Stimulated activated naive B cell treated with anti-CD40 and anti-IgM and Interleukin-4, amounts not matched to agents 10 μg/mL and 1 μg/mL and 100 μg/mL, for 72 hours (primary cell): ENCODE measurements at regions not wholly inside any gene's neighbourhood (a gene's known extent, or its start where the extent isn't known, plus 50 kb on each side); places are given as distances from the start of the nearest gene placed in this dataset.
A peak's percentile ranks its signal among the peaks of the same experiment; 100 is the strongest.
"Not testable (repeated sequence)": the region's sequence is repeated elsewhere in the genome, so short reads cannot be mapped to it uniquely, and the experiment has no call there.

Experiments
- ATAC-seq, 2 donors: fragments of 150-1000 bp; cut with Tn5 transposase; replicated peaks; 2 replicates each; pipeline ENCODE4 v1.10.0; 2021; ENCODE audit warnings: moderate library complexity in 1 of 2
- DNase-seq: peaks from one replicate; pipeline ENCODE4 v3.0.0; 2021
- H3K27ac Mint-ChIP-seq: one replicate; pipeline ENCODE4 v1.8.0; 2022; ENCODE audit warnings: mild to moderate bottlenecking, mixed read lengths
- H3K27me3 Mint-ChIP-seq, 2 donors: one replicate each; pipeline ENCODE4 v1.8.0; 2022; ENCODE audit warnings: mixed read lengths in 2 of 2
- H3K36me3 Mint-ChIP-seq, 2 donors: one replicate each; pipeline ENCODE4 v1.8.0; 2022; ENCODE audit warnings: mixed read lengths in 2 of 2, mild to moderate bottlenecking in 1 of 2
- H3K4me1 Mint-ChIP-seq, 2 donors: one replicate each; pipeline ENCODE4 v1.8.0; 2022; ENCODE audit warnings: mixed read lengths in 2 of 2, mild to moderate bottlenecking in 1 of 2
- H3K4me3 Mint-ChIP-seq, 2 donors: one replicate each; pipeline ENCODE4 v1.8.0; 2022; ENCODE audit warnings: mild to moderate bottlenecking in 2 of 2, mixed read lengths in 2 of 2, moderate library complexity in 1 of 2
- H3K9me3 Mint-ChIP-seq, 2 donors: one replicate each; pipeline ENCODE4 v1.8.0; 2022; ENCODE audit warnings: mixed read lengths in 2 of 2, mild to moderate bottlenecking in 1 of 2

DNA sequence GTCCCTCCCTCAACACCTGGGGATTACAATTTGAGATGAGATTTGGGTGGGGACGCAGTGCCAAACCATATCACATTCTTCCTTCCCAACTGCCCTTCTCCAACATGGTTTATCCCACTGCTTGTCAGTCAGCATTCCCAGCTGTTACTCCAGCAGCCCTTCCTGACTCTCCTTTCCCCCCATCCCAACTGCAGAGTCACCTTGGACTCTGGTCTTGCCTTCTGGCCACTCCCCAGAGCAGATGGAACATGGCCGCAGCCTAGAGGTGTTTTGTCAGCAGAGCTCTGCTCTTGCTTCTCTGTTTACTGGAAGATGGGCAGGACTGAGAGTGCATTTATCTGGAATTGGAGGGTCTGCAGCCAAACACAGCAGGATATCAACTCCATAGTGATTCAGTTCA is 51.2 kb upstream of the MEX3C start:
- H3K4me1 Mint-ChIP-seq = peaks cover 17 to 20% of the 10 kb centered on the region in 2 donors
- H3K36me3 Mint-ChIP-seq = peaks cover 0 to 3% of the 10 kb centered on the region in 2 donors
- peaks cover 2 to 6% of the 10 kb centered on the region in 2 donors for H3K9me3 Mint-ChIP-seq
- peaks cover 4 to 6% of the 10 kb centered on the region in 2 donors for H3K27me3 Mint-ChIP-seq
- ATAC-seq (no peak), DNase-seq (no peak)
- no peak overlapping the region for H3K4me3 Mint-ChIP-seq
- H3K27ac Mint-ChIP-seq = no peak overlapping the region

DNA sequence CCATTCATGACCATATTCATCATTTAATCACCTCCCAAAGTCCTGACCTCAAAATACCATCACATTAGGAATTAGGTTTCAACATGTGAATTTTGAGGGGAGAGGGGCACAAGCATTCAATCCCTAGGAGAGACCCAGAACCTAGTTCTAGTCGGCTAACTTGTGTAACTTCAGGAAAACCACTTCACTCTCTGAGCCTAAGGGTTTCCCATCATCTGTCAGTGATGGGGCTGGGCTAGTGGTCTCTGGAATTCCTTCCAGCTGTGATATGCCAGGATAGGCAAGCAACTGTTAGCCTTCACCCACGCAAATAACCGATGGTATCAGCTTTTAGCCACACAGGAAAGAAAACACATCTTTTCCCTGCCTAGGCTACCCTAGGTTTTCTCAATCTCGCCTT is 52.5 kb upstream of the MEX3C start:
- Mint-ChIP-seq H3K27me3 (peaks cover 4 to 5% of the 10 kb centered on the region in 2 donors), H3K27ac (peak overlapping the region; percentile 67), H3K9me3 (peaks cover 3 to 6% of the 10 kb centered on the region in 2 donors), H3K4me1 (peaks cover 17 to 20% of the 10 kb centered on the region in 2 donors), H3K36me3 (peaks cover 0 to 3% of the 10 kb centered on the region in 2 donors), H3K4me3 (no peak overlapping the region)
- DNase-seq = no peak
- ATAC-seq = no peak

DNA sequence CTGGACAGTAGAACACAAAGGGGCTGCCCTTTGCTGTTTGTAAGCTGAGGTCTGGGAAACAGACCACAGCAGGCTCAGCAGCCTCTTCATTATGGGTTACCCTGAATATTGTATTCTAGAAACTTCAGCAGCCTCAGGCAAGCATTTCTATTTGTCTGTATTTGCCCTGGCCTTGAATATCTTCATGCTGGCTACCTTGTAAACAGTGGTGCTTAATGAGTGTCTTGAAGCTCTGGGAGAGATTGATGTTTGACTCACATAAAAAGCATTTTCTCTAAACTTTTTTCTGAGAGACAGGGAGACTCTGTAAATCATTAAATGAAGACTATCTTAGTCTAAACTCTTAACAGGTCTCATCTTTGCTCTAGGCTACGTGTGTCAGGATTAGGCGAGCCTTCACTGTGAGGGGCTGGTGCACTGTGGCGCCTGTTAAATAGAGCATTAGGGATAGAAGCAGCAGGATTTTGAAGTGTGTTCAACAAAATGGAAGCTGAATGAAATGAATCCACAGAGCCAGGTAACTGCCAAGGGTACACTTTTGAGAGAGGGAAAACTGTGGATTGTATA is 53.1 kb upstream of the MEX3C start:
- no peak for DNase-seq
- peak overlapping the region; percentile 67 for H3K27ac Mint-ChIP-seq
- no peaks in the 10 kb centered on the region for H3K27me3 Mint-ChIP-seq
- no peak overlapping the region for H3K4me3 Mint-ChIP-seq
- peaks cover 4 to 6% of the 10 kb centered on the region in 2 donors for H3K9me3 Mint-ChIP-seq
- H3K36me3 Mint-ChIP-seq = peaks cover 0 to 3% of the 10 kb centered on the region in 2 donors
- H3K4me1 Mint-ChIP-seq = peaks cover 17 to 20% of the 10 kb centered on the region in 2 donors
- ATAC-seq = no peak

DNA sequence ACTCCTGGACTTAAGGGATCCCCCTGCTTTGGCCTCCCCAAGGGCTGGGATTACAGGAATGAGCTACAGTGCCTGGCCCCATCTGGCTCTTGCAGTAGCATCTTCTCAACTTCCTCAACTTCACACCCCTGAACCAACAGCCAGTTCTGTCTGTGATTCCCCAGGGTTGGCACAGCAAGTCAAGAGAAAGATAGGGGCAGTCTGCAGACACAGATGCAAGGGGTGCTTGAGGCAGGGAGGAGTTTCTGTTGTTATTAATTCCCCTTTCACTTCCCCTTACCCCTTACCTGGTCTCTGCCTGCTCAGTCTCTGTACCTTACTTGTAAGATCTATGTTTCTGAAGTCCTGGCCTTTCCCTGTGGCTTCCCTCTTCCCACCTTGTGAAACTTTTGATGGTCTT is 54.1 kb upstream of the MEX3C start:
- peak overlapping the region in 1 of 2 donors; percentile 31 for H3K4me3 Mint-ChIP-seq
- H3K4me1 Mint-ChIP-seq = peaks cover 17 to 20% of the 10 kb centered on the region in 2 donors
- peak overlapping the region; percentile 76 for H3K27ac Mint-ChIP-seq
- H3K27me3 Mint-ChIP-seq = no peaks in the 10 kb centered on the region
- H3K9me3 Mint-ChIP-seq = peaks cover 4 to 6% of the 10 kb centered on the region in 2 donors
- DNase-seq (peak; percentile 78), ATAC-seq (peak; percentile 100)
- peaks cover 0 to 3% of the 10 kb centered on the region in 2 donors for H3K36me3 Mint-ChIP-seq

DNA sequence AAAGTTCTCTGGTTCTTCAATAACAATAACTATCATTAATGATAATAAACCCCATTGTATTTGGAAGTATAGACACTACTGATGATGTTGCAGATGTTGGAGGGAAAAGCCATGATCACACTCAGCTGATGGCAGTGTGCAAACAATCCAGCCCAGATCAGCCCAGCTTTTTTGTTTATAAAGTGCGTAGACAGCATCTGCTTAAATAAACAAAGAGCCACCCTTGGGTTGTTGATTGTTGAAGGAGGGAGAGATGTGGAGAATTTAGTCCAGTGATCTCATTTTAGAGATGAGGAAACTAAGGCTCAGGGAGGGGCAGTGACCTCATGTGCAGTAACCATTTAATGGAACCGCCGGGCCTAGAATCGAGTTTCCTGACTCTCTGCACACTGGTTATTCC is 56.0 kb upstream of the MEX3C start:
- no peak for DNase-seq
- H3K4me3 Mint-ChIP-seq = no peak overlapping the region
- H3K4me1 Mint-ChIP-seq = peaks cover 15 to 20% of the 10 kb centered on the region in 2 donors
- no peaks in the 10 kb centered on the region for H3K27me3 Mint-ChIP-seq
- peaks cover 0 to under 1% of the 10 kb centered on the region in 2 donors for H3K36me3 Mint-ChIP-seq
- ATAC-seq = no peak
- H3K9me3 Mint-ChIP-seq = peaks cover 4% of the 10 kb centered on the region in 2 donors
- H3K27ac Mint-ChIP-seq = no peak overlapping the region

DNA sequence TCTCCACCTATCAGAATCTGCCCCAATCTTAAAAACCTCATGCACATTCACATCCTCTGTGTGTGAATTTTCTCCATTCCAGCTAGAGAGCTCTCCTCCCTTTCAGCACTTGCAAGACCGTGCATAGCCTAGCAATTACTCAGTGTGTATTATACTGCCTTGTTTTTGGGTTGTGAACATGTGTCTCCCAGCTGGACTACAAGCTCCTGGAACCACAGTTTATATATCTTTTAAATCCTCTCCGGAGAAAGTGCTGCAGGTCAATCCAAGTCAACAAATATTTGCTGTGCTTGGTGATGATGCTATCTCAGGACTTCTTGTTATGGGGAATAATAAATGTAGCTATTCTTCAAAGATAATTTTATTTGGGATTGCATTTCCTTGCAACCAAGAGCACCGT is 58.2 kb upstream of the MEX3C start:
- H3K4me1 Mint-ChIP-seq = peaks cover 9 to 14% of the 10 kb centered on the region in 2 donors
- H3K36me3 Mint-ChIP-seq = no peaks in the 10 kb centered on the region
- peaks cover 0 to 4% of the 10 kb centered on the region in 2 donors for H3K9me3 Mint-ChIP-seq
- DNase-seq (no peak), ATAC-seq (no peak)
- H3K27me3 Mint-ChIP-seq = peaks cover 0 to 10% of the 10 kb centered on the region in 2 donors
- H3K27ac Mint-ChIP-seq = no peak overlapping the region
- H3K4me3 Mint-ChIP-seq = no peak overlapping the region

DNA sequence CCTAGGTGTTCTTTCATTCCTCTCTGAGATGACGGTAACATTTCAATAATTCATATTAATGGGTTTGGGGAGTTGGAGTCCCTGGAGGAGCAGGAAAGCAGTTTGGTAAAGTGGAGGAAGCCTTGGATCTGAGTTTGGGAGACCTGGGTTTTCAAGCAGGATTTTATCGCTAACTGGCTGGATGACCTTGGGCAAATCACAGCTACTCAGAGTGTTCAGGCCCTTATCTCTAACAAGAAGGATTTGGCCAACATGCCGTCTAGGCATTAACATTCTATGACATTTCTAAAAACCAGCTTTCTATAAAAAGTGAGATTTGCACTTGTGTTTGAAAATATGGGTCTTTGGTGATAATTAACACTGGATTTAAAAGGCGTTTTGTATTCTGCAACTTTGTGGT is 59.7 kb upstream of the MEX3C start:
- H3K27me3 Mint-ChIP-seq = peaks cover 8 to 20% of the 10 kb centered on the region in 2 donors
- no peak overlapping the region for H3K4me3 Mint-ChIP-seq
- DNase-seq (no peak), ATAC-seq (no peak)
- no peak overlapping the region for H3K27ac Mint-ChIP-seq
- no peaks in the 10 kb centered on the region for H3K36me3 Mint-ChIP-seq
- H3K9me3 Mint-ChIP-seq = peaks cover 0 to 4% of the 10 kb centered on the region in 2 donors
- H3K4me1 Mint-ChIP-seq = no peaks in the 10 kb centered on the region

DNA sequence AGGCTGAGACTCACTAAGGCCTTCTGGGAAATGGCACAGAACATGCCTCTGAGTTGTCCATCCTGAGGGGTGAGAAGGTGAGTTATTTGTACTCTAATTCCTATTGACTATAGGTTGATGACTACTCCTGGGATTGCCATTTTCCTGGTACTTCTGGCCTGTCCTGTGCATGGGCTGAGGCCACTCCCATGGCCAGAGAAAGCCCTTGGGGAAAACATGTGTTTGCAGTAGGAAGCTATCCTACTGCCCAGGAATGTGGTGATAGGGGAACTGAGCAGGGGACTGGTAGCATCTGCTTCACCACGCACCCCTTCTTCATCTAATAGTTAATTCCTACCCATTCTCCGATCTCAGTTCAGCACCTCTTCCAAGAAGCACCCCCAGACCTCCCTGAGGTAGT is 62.6 kb upstream of the MEX3C start:
- H3K9me3 Mint-ChIP-seq = peaks cover 0 to 4% of the 10 kb centered on the region in 2 donors
- H3K4me3 Mint-ChIP-seq = no peak overlapping the region
- no peaks in the 10 kb centered on the region for H3K36me3 Mint-ChIP-seq
- no peaks in the 10 kb centered on the region for H3K4me1 Mint-ChIP-seq
- H3K27me3 Mint-ChIP-seq = peaks cover 11 to 25% of the 10 kb centered on the region in 2 donors
- DNase-seq (no peak), ATAC-seq (no peak)
- peak overlapping the region; percentile 6 for H3K27ac Mint-ChIP-seq

DNA sequence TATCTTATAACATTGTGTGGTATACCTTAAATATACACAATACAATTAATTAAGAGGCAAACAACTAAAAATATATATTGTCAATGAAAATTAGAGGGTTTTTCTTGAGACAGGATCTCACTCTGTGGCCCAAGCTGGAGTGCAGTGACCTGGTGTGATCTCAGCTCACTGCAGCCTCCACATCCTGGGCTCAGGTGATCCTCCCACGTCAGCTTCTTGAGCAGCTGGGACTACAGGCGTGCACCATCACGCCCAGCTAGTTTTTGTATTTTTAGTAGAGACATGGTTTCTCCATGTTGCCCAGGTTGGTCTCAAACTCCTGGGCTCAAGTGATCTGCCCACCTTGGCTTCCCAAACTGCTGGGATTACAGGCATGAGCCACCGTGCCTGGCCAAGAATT is 68.6 kb upstream of the MEX3C start:
- H3K4me1 Mint-ChIP-seq, ATAC-seq, H3K9me3 Mint-ChIP-seq, H3K36me3 Mint-ChIP-seq, H3K27ac Mint-ChIP-seq, H3K4me3 Mint-ChIP-seq, DNase-seq: not testable (repeated sequence)
- peaks cover 11 to 14% of the 10 kb centered on the region in 2 donors for H3K27me3 Mint-ChIP-seq

DNA sequence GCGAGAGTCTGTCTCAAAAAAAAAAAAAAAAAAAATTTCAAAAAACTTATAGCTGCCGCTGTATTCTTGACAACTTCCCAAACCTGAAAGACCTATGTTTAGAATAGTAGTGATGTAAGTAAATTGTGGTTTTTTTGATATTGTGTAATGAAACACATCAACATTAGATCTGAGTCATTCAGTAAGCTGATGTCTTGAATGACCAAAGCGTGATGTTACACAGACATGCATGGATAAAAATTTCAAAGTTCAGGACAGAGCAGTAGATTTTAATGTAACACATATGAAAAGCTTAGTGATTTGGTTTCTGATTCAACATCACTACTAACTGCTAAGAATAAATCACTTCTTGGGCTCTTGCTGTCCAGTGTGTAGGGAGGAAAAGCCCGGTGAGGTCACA is 69.3 kb upstream of the MEX3C start:
- Mint-ChIP-seq H3K27me3 (peaks cover 4 to 7% of the 10 kb centered on the region in 2 donors), H3K9me3 (peaks cover 0 to 4% of the 10 kb centered on the region in 2 donors), H3K27ac (no peak overlapping the region), H3K36me3 (peaks cover 0 to 4% of the 10 kb centered on the region in 2 donors), H3K4me3 (no peak overlapping the region), H3K4me1 (no peaks in the 10 kb centered on the region)
- no peak for DNase-seq
- peak in 1 of 2 donors; percentile 55 for ATAC-seq

DNA sequence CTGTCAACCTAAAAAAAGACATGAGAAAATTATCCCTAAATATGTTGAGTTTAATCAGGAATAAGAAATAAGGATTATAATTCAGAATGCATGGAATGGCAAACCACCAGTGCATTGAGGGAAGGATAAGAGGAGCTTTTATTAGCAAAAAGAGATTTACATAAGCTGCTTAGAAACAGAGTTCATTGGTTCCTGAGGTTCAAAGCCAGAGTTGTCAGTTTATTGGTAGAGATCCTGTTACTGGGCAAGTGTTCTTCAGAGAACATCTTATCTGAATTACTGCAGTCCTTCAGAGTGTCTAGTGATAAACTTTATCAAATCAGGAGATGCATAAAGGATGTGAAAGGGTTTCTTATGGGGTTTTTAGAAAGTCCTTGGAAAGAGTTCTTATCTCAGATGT is 76.0 kb upstream of the MEX3C start:
- Mint-ChIP-seq H3K27ac (no peak overlapping the region), H3K36me3 (peaks cover 0 to 4% of the 10 kb centered on the region in 2 donors), H3K9me3 (peaks cover 0 to 3% of the 10 kb centered on the region in 2 donors), H3K27me3 (no peaks in the 10 kb centered on the region), H3K4me1 (no peaks in the 10 kb centered on the region), H3K4me3 (no peak overlapping the region)
- ATAC-seq (no peak), DNase-seq (no peak)

DNA sequence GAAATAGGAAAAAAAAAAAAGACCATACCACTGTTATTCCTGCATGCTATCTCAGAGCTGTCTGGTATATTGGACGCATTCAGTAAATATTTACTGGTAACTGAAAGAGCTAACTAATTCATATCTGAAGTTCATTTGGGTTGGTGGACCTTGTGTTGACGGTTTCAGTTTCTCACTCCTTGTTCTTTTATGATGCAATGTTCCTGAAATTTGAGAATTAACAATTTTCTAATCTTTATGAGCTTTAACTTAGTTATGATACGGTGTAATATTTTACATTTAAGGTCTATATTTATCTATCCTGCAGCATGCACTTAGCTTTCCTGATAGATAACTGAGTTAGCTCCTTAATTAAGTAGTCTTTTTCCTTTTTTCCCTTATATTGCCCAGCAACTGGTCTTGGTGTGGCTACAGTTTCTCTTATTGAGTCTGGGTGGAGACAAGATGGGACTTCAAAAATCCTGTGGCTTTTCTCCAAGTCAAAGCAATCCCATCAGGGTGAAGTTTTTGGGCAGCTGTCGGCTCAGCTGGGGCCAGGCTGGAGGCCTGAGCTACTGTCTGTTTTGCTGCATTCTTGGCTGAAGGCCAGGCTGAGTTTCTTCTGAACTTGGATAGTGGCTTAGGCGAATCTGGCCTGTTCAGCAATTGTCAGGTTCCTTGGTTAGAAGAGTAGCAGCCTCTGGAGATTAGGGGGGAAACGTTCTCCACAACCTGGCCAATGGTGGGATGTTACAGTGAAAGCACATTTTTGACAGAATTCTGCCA is 78.4 kb upstream of the MEX3C start:
- DNase-seq = no peak

DNA sequence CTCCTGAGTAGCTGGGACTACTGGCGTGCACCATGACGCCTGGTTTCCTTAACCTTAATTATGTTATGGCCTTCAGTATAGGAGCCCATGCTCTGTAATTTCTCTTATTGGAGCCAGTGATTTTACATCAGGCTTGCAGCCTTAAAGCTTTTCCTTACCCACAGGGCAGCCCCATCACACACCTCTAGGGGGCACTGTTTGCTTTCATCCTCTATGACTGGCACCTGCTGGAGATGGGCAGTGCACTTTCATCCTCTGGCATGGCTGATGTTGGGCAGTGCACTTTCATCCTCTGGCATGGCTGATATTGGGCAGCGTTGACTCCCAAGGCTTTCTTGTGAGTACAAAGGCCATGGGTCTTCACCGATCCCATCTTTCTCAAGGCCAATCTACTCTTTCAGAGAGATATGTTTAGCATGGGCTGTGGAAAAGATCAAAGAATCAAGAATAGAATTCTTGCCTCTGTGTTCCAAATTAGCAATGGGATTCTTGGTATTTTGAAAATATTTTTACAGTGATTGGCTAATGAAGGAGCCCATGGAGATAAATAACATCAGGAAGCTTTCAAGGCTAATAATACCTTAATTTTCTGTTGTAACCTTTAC is 80.7 kb upstream of the MEX3C start:
- Mint-ChIP-seq H3K4me1 (peaks cover 0 to 4% of the 10 kb centered on the region in 2 donors), H3K27ac (no peak overlapping the region), H3K9me3 (peaks cover 0 to 5% of the 10 kb centered on the region in 2 donors), H3K4me3 (no peak overlapping the region), H3K27me3 (no peaks in the 10 kb centered on the region), H3K36me3 (no peaks in the 10 kb centered on the region)
- DNase-seq (no peak), ATAC-seq (peak in 1 of 2 donors; percentile 42)

More for the DNA sequence above, 78.4 kb upstream of the MEX3C start:
- H3K27me3 Mint-ChIP-seq = no peaks in the 10 kb centered on the region
- peaks cover 0 to 4% of the 10 kb centered on the region in 2 donors for H3K4me1 Mint-ChIP-seq
- no peak for ATAC-seq
- H3K36me3 Mint-ChIP-seq = peaks cover 0 to 4% of the 10 kb centered on the region in 2 donors
- no peak overlapping the region for H3K4me3 Mint-ChIP-seq
- H3K9me3 Mint-ChIP-seq = peaks cover 0 to 8% of the 10 kb centered on the region in 2 donors
- H3K27ac Mint-ChIP-seq = no peak overlapping the region

DNA sequence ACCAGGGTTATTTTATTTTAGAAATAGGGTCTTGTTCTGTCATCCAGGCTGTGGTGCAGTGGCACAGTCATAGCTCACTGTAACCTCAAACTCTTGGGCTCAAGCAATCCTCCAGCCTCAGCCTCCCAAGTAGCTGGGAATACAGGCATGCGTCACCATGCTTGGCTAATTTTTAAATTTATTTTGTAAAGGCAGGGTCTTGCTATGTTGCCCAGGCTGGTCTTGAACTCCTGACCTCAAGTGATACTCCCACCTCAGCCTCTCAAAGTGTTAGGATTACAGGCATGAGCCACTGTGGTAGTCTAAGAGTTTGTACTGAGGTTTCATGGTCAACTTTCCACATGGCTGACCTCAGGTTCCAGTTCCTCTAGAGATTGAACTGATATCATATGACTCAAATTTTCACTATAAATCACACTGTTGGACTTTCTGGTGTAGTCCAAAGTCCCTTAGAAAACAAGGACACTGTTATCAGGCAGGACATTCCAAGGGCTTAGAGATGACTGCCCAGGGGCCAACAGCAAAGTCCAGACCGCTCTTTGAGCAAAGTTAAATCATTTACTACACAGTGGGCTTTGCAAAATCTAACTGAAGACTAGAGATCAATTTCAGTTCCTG is 82.0 kb upstream of the MEX3C start:
- Mint-ChIP-seq H3K36me3 (no peaks in the 10 kb centered on the region), H3K27ac (no peak overlapping the region), H3K9me3 (peaks cover 0 to 5% of the 10 kb centered on the region in 2 donors), H3K4me1 (peaks cover 0 to 4% of the 10 kb centered on the region in 2 donors), H3K4me3 (no peak overlapping the region), H3K27me3 (no peaks in the 10 kb centered on the region)
- peak; percentile 20 for DNase-seq
- peak; percentile 94 to 98 for ATAC-seq
